IMR-90 (cell line): ENCODE measurements at regions not wholly inside any gene's neighbourhood (a gene's known extent, or its start where the extent isn't known, plus 50 kb on each side); places are given as distances from the start of the nearest gene placed in this dataset.

Experiments used
- ATAC-seq: fragments of 200-7000 bp; cut with Tn5 transposase; 2 replicates; pipeline ENCODE4 v1.9.1; 2020; ENCODE audit warnings: low read depth, mild to moderate bottlenecking, moderate library complexity
- BruUV-seq: library from RNA; stranded (reverse); fragments of 400-500 nt; replicated peaks from 2 replicates; lab custom pipeline; 2021; lab: Mats Ljungman, UMichigan
- CTCF ChIA-PET: fragments of 300-600 bp; formaldehyde crosslinking; extraction: SDS; loops from one replicate; lab custom pipeline; 2021; ENCODE audit warnings: antibody characterized with exemption; lab: Yijun Ruan, JAX
- POLR2A ChIA-PET: fragments of 300-600 bp; sonication (Branson Sonifier 250); formaldehyde crosslinking; loops from one replicate; lab custom pipeline; 2022; ENCODE audit warnings: antibody characterized with exemption; ENCODE audit not compliant: unreplicated experiment; lab: Charles Lee
- DNase-seq: peaks from one replicate; pipeline ENCODE4 v3.0.0; 2013
- H2AFZ ChIP-seq: replicated peaks from 2 replicates; pipeline ENCODE3; 2013; ENCODE audit warnings: low read length, mild to moderate bottlenecking; ENCODE audit not compliant: poor library complexity
- H2AK5ac ChIP-seq: 2 replicates; pipeline ENCODE4 v1.6.1; 2013; ENCODE audit warnings: low read depth, low read length, inconsistent platforms
- H2AK9ac ChIP-seq: replicated peaks from 2 replicates; pipeline ENCODE3; 2013; ENCODE audit warnings: mild to moderate bottlenecking, low read depth, low read length, moderate library complexity; ENCODE audit not compliant: poor library complexity
- H2BK120ac ChIP-seq: 2 replicates; pipeline ENCODE4 v1.6.1; 2013; ENCODE audit warnings: low read depth, low read length, inconsistent platforms
- H2BK15ac ChIP-seq: 3 replicates; pipeline ENCODE4 v1.6.1; 2013; ENCODE audit warnings: low read depth, low read length, inconsistent platforms
- H2BK20ac ChIP-seq: 2 replicates; pipeline ENCODE4 v1.6.1; 2013; ENCODE audit warnings: low read depth, mild to moderate bottlenecking, inconsistent platforms, low read length, moderate library complexity
- H2BK5ac ChIP-seq: 2 replicates; pipeline ENCODE4 v1.6.1; 2013; ENCODE audit warnings: mild to moderate bottlenecking, low read depth, low read length, inconsistent platforms; ENCODE audit not compliant: poor library complexity, severe bottlenecking
- H3K14ac ChIP-seq: replicated peaks from 2 replicates; pipeline ENCODE4 v1.6.1; 2013; ENCODE audit warnings: low read depth, low read length, inconsistent platforms
- H3K18ac ChIP-seq: 2 replicates; pipeline ENCODE4 v1.6.1; 2013; ENCODE audit warnings: low read depth, low read length, control low read depth
- H3K23ac ChIP-seq: 2 replicates; pipeline ENCODE4 v1.6.1; 2013; ENCODE audit warnings: low read depth, low read length, inconsistent platforms
- H3K27ac ChIP-seq: 2 replicates; pipeline ENCODE4 v1.5.1; 2013; ENCODE audit warnings: mild to moderate bottlenecking, control low read depth, low read length; ENCODE audit not compliant: insufficient read depth
- H3K27me3 ChIP-seq: 2 replicates; pipeline ENCODE4 v1.6.1; 2013; ENCODE audit warnings: low read length; ENCODE audit not compliant: control insufficient read depth, insufficient read depth
- H3K36me3 ChIP-seq: 2 replicates; pipeline ENCODE4 v1.6.1; 2013; ENCODE audit warnings: low read length, mixed read lengths; ENCODE audit not compliant: control insufficient read depth, insufficient read depth
- H3K4ac ChIP-seq: 2 replicates; pipeline ENCODE4 v1.6.1; 2013; ENCODE audit warnings: low read depth, low read length, inconsistent platforms
- H3K4me1 ChIP-seq: 2 replicates; pipeline ENCODE4 v1.6.1; 2013; ENCODE audit warnings: low read length, mixed read lengths; ENCODE audit not compliant: control insufficient read depth, insufficient read depth
- H3K4me2 ChIP-seq: 2 replicates; pipeline ENCODE4 v1.6.1; 2013; ENCODE audit warnings: low read depth, mild to moderate bottlenecking, control low read depth, low read length, moderate library complexity
- H3K4me3 ChIP-seq: 2 replicates; pipeline ENCODE4 v1.5.1; 2013; ENCODE audit warnings: low read depth, mild to moderate bottlenecking, control low read depth, low read length, moderate library complexity; ENCODE audit not compliant: insufficient read depth
- H3K56ac ChIP-seq: 2 replicates; pipeline ENCODE4 v1.6.1; 2013; ENCODE audit warnings: low read length, inconsistent platforms; ENCODE audit not compliant: insufficient read depth; ENCODE audit errors: extremely low read depth
- H3K79me1 ChIP-seq, 2 experiments: 2 replicates each; pipeline ENCODE4 v1.6.1; 2013; ENCODE audit warnings: low read length in 2 of 2, inconsistent platforms in 1 of 2, low read depth in 1 of 2
- H3K9ac ChIP-seq: 2 replicates; pipeline ENCODE4 v1.6.1; 2013; ENCODE audit warnings: low read depth, low read length, control low read depth
- H3K9me1 ChIP-seq: 2 replicates; pipeline ENCODE4 v1.6.1; 2013; ENCODE audit warnings: low read length, inconsistent platforms; ENCODE audit not compliant: insufficient read depth
- H3K9me3 ChIP-seq: 2 replicates; pipeline ENCODE4 v1.6.1; 2013; ENCODE audit warnings: low read length; ENCODE audit not compliant: control insufficient read depth, insufficient read depth
- H4K20me1 ChIP-seq: 2 replicates; pipeline ENCODE4 v1.6.1; 2013; ENCODE audit warnings: low read length, inconsistent platforms; ENCODE audit not compliant: insufficient read depth
- H4K5ac ChIP-seq: 2 replicates; pipeline ENCODE4 v1.6.1; 2013; ENCODE audit warnings: mild to moderate bottlenecking, low read depth, low read length, control low read depth
- H4K8ac ChIP-seq, 2 experiments: 2 replicates each; pipeline ENCODE4 v1.6.1; 2013; ENCODE audit warnings: low read depth in 2 of 2, low read length in 2 of 2, control low read depth in 1 of 2, inconsistent platforms in 1 of 2
- H4K91ac ChIP-seq: 2 replicates; pipeline ENCODE4 v1.6.1; 2013; ENCODE audit warnings: low read depth, low read length, inconsistent platforms; ENCODE audit not compliant: insufficient read depth
- BHLHE40 ChIP-seq: fragments of 150-350 bp; IDR thresholded peaks from 2 replicates; pipeline ENCODE4 v1.6.1; 2016; ENCODE audit warnings: mild to moderate bottlenecking, low read depth, low read length
- CEBPB ChIP-seq: IDR thresholded peaks from 2 replicates; pipeline ENCODE4 v1.6.1; 2012; ENCODE audit warnings: low read depth, low read length, improper control_type of control experiment
- CHD1 ChIP-seq: IDR thresholded peaks from 2 replicates; pipeline ENCODE4 v1.6.1; 2012; ENCODE audit warnings: low read depth, low read length, improper control_type of control experiment
- CTCF ChIP-seq: conservative IDR thresholded peaks from 2 replicates; pipeline ENCODE4 v1.5.1; 2012; ENCODE audit warnings: mild to moderate bottlenecking, low read depth, low read length, improper control_type of control experiment
- ELK1 ChIP-seq: fragments of 150-350 bp; IDR thresholded peaks from 2 replicates; pipeline ENCODE4 v1.6.1; 2016; ENCODE audit warnings: low read depth, mild to moderate bottlenecking, low read length, moderate library complexity, borderline replicate concordance
- FOS ChIP-seq: fragments of 150-350 bp; IDR thresholded peaks from 2 replicates; pipeline ENCODE4 v1.6.1; 2016; ENCODE audit warnings: low read depth, low read length
- MAFK ChIP-seq: IDR thresholded peaks from 2 replicates; pipeline ENCODE4 v1.6.1; 2012; ENCODE audit warnings: low read depth, low read length, improper control_type of control experiment
- MAZ ChIP-seq: IDR thresholded peaks from 2 replicates; pipeline ENCODE4 v1.6.1; 2012; ENCODE audit warnings: low read depth, mild to moderate bottlenecking, low read length, improper control_type of control experiment, moderate library complexity, borderline replicate concordance
- MXI1 ChIP-seq: IDR thresholded peaks from 2 replicates; pipeline ENCODE4 v1.6.1; 2012; ENCODE audit warnings: low read depth, mild to moderate bottlenecking, low read length, moderate library complexity, borderline replicate concordance
- NFE2L2 ChIP-seq: fragments of 150-350 bp; IDR thresholded peaks from 2 replicates; pipeline ENCODE4 v1.6.1; 2016; ENCODE audit warnings: low read depth, mild to moderate bottlenecking, low read length
- POLR2A ChIP-seq: IDR thresholded peaks from 2 replicates; pipeline ENCODE4 v1.6.1; 2012; ENCODE audit warnings: mild to moderate bottlenecking, low read depth, low read length
- RAD21 ChIP-seq: IDR thresholded peaks from 2 replicates; pipeline ENCODE4 v1.6.1; 2012; ENCODE audit warnings: low read length, improper control_type of control experiment
- RCOR1 ChIP-seq: IDR thresholded peaks from 2 replicates; pipeline ENCODE4 v1.6.1; 2012; ENCODE audit warnings: mild to moderate bottlenecking, low read length, improper control_type of control experiment; ENCODE audit not compliant: insufficient replicate concordance
- RFX5 ChIP-seq: IDR thresholded peaks from 2 replicates; pipeline ENCODE4 v1.8.0; 2012; ENCODE audit warnings: low read depth, mild to moderate bottlenecking, low read length, moderate library complexity
- SMC3 ChIP-seq: fragments of 150-350 bp; IDR thresholded peaks from 2 replicates; pipeline ENCODE4 v1.6.1; 2016; ENCODE audit warnings: low read depth, mild to moderate bottlenecking, antibody characterized with exemption, low read length, moderate library complexity
- USF2 ChIP-seq: fragments of 150-350 bp; IDR thresholded peaks from 2 replicates; pipeline ENCODE4 v1.6.1; 2017; ENCODE audit warnings: mild to moderate bottlenecking, antibody characterized with exemption, low read length, low read depth
- WGBS, 2 experiments: methylation state at CpG; one replicate each; pipeline versions ENCODE4 v1.1.5 to v1.1.7; 2013; ENCODE audit warnings: missing lambda C conversion rate in 2 of 2; ENCODE audit not compliant: insufficient read length in 1 of 2; ENCODE audit errors: extremely low coverage in 2 of 2; 5-methylcytosine and 5-hydroxymethylcytosine counted together
- dilution Hi-C: fragments of 300-500 bp; cut with HindIII; formaldehyde crosslinking; loops from one replicate; pipeline ENCODE4 v1.14.3; 2018; ENCODE audit warnings: low sequenced_read_pairs; ENCODE audit not compliant: unreplicated experiment
- in situ Hi-C: fragments of 300-500 bp; cut with MboI; formaldehyde crosslinking; loops from 3 replicates; pipeline ENCODE4 v1.14.3; 2019; ENCODE audit warnings: low sequenced_read_pairs, inconsistent platforms, mixed read lengths
- intact Hi-C: fragments of 100-400 bp; cut with micrococcal nuclease; formaldehyde crosslinking; loops from 2 replicates; pipeline ENCODE4 v1.10.0; 2022

- no peak overlapping the region for H4K5ac ChIP-seq
- ATAC-seq (no peak), DNase-seq (no peak)
- H2AK9ac ChIP-seq, result no peak overlapping the region
- no peak overlapping the region for H4K8ac ChIP-seq
- H3K4me3 ChIP-seq, result no peak overlapping the region
- no peak overlapping the region for H2BK120ac ChIP-seq
- intact Hi-C loops (no loop called here), in situ Hi-C loops (loop anchor here (25.0 kb wide), 1 partner anchor 1120 kb away; no protein-coding TSS in a partner anchor), dilution Hi-C loops (no loop called here)
- no peak overlapping the region for H2BK20ac ChIP-seq
- H3K23ac ChIP-seq, result no peak overlapping the region
- TF ChIP-seq FOS (no peak), RCOR1 (no peak), ELK1 (no peak), MXI1 (no peak), CTCF (no peak), CHD1 (no peak), RAD21 (no peak), BHLHE40 (no peak), USF2 (no peak), RFX5 (no peak), CEBPB (no peak), MAFK (no peak), MAZ (no peak), POLR2A (no peak), NFE2L2 (no peak), SMC3 (no peak)
- H3K27me3 ChIP-seq, result no peaks in the 10 kb centered on the region
- H3K79me1 ChIP-seq, result no peaks in the 10 kb centered on the region
- no peak overlapping the region for H3K27ac ChIP-seq
- no peak overlapping the region for H2BK5ac ChIP-seq
- no peak overlapping the region for H2AK5ac ChIP-seq
- no peaks in the 10 kb centered on the region for H3K4me1 ChIP-seq
- H3K9me3 ChIP-seq, result no peaks in the 10 kb centered on the region
- POLR2A ChIA-PET, result no interaction called here
- no peaks in the 10 kb centered on the region for H4K20me1 ChIP-seq
- no peak overlapping the region for H3K4me2 ChIP-seq
- H4K91ac ChIP-seq, result no peak overlapping the region
- H3K18ac ChIP-seq, result no peak overlapping the region
- CTCF ChIA-PET, result no interaction called here
- WGBS, 2 experiments, result 82% methylated on average over 3 of the region's 5 CpGs; no CpG with 5 or more reads in 1 of the 2 experiments
- no peaks in the 10 kb centered on the region for H3K36me3 ChIP-seq
- no peak overlapping the region for H3K4ac ChIP-seq
- H3K9ac ChIP-seq, result no peak overlapping the region
- H3K9me1 ChIP-seq, result no peaks in the 10 kb centered on the region
- no peak overlapping the region for H3K14ac ChIP-seq
- H3K56ac ChIP-seq, result no peak overlapping the region
- H2BK15ac ChIP-seq, result no peak overlapping the region
- no peak overlapping the region for H2AFZ ChIP-seq
- no TSS peak for BruUV-seq
Observed at GRCh38 chr2:225867071-225867470, 467.6 kb downstream of the NYAP2 start.
